ENCODE measurements at regions not wholly inside any gene's neighbourhood (a gene's known extent, or its start where the extent isn't known, plus 50 kb on each side); places are given as distances from the start of the nearest gene placed in this dataset.

DNA sequence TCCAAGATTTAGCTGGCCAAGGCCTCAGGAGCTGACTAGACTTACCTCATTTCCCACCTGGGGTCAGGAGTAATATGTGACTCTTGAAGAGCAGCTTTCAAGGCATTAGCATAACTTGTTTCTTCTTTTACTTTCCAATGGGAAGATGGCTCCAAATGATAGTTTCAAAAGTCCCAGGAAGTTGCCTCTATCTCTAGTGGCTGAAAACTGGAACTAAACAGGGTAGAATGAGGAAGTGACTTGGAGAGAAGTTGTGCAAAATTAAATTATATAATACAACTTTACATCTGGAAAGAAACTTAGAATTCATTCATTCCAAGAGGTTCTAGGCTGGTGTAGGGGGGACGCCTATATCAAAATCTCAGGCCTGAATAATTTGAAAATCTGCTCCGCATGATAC lies 250.1 kb upstream of the FMN2 start:
- in situ Hi-C loops (cut with HindIII; ENCODE audit: low pct_unique_long_range_greater_than_20kb, low sequenced_read_pairs) (no loop called here), intact Hi-C loops (cut with micrococcal nuclease; ENCODE audit: unreplicated experiment) (no loop called here)
- no peak for DNase-seq (ENCODE audit: low read depth, low spot score)
- no TSS peak for BruUV-seq (replicated peaks)
- Histone ChIP-seq H3K9me3 (ENCODE audit: control insufficient read depth, insufficient read depth, low read depth, low read length) (no peaks in the 10 kb centered on the region), H3K4me3 (ENCODE audit: low read depth in 2 of 2, low read length in 2 of 2) (no peak overlapping the region), H3K36me3 (ENCODE audit: control insufficient read depth, insufficient read depth, low read length) (no peaks in the 10 kb centered on the region), H3K4me1 (ENCODE audit: control insufficient read depth, insufficient read depth, low read length) (no peaks in the 10 kb centered on the region), H3K27me3 (ENCODE audit: control insufficient read depth, insufficient read depth, low read length) (no peaks in the 10 kb centered on the region), H3K27ac (ENCODE audit: low read length) (no peak overlapping the region)
- ChIA-PET CTCF (no interaction called here), POLR2A (no interaction called here)
- no peak for ATAC-seq
- TF ChIP-seq TCF7L2 (IDR thresholded peaks at IDR 0.05; ENCODE audit: low read depth, low read length) (no peak), POLR2AphosphoS5 (IDR thresholded peaks at IDR 0.05; ENCODE audit: low read depth, low read length) (no peak), SIN3A (IDR thresholded peaks at IDR 0.05; ENCODE audit: borderline replicate concordance, insufficient read depth, low read depth, low read length) (no peak)
- TF ChIP-seq, protein P1, sequence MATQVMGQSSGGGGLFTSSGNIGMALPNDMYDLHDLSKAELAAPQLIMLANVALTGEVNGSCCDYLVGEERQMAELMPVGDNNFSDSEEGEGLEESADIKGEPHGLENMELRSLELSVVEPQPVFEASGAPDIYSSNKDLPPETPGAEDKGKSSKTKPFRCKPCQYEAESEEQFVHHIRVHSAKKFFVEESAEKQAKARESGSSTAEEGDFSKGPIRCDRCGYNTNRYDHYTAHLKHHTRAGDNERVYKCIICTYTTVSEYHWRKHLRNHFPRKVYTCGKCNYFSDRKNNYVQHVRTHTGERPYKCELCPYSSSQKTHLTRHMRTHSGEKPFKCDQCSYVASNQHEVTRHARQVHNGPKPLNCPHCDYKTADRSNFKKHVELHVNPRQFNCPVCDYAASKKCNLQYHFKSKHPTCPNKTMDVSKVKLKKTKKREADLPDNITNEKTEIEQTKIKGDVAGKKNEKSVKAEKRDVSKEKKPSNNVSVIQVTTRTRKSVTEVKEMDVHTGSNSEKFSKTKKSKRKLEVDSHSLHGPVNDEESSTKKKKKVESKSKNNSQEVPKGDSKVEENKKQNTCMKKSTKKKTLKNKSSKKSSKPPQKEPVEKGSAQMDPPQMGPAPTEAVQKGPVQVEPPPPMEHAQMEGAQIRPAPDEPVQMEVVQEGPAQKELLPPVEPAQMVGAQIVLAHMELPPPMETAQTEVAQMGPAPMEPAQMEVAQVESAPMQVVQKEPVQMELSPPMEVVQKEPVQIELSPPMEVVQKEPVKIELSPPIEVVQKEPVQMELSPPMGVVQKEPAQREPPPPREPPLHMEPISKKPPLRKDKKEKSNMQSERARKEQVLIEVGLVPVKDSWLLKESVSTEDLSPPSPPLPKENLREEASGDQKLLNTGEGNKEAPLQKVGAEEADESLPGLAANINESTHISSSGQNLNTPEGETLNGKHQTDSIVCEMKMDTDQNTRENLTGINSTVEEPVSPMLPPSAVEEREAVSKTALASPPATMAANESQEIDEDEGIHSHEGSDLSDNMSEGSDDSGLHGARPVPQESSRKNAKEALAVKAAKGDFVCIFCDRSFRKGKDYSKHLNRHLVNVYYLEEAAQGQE (IDR thresholded peaks at IDR 0.05; ENCODE audit: insufficient read depth in 1 of 2, low read depth in 2 of 2, low read length in 1 of 2): no peak
- TF ChIP-seq, protein P2, sequence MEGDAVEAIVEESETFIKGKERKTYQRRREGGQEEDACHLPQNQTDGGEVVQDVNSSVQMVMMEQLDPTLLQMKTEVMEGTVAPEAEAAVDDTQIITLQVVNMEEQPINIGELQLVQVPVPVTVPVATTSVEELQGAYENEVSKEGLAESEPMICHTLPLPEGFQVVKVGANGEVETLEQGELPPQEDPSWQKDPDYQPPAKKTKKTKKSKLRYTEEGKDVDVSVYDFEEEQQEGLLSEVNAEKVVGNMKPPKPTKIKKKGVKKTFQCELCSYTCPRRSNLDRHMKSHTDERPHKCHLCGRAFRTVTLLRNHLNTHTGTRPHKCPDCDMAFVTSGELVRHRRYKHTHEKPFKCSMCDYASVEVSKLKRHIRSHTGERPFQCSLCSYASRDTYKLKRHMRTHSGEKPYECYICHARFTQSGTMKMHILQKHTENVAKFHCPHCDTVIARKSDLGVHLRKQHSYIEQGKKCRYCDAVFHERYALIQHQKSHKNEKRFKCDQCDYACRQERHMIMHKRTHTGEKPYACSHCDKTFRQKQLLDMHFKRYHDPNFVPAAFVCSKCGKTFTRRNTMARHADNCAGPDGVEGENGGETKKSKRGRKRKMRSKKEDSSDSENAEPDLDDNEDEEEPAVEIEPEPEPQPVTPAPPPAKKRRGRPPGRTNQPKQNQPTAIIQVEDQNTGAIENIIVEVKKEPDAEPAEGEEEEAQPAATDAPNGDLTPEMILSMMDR (IDR thresholded peaks at IDR 0.05): no peak

- CTCF ChIA-PET: no interaction called here
- no peak for ATAC-seq
- Histone ChIP-seq H3K27me3 (ENCODE audit: control insufficient read depth, insufficient read depth, low read length) (no peaks in the 10 kb centered on the region), H3K27ac (ENCODE audit: low read length) (no peak overlapping the region), H3K4me3 (ENCODE audit: low read depth in 2 of 2, low read length in 2 of 2) (no peak overlapping the region), H3K36me3 (ENCODE audit: control insufficient read depth, insufficient read depth, low read length) (no peaks in the 10 kb centered on the region), H3K4me1 (ENCODE audit: control insufficient read depth, insufficient read depth, low read length) (no peaks in the 10 kb centered on the region), H3K9me3 (ENCODE audit: control insufficient read depth, insufficient read depth, low read depth, low read length) (no peaks in the 10 kb centered on the region)
- POLR2A ChIA-PET: no interaction called here
- no peak for DNase-seq (ENCODE audit: low read depth, low spot score)
- intact Hi-C loops (cut with micrococcal nuclease; ENCODE audit: unreplicated experiment) (no loop called here), in situ Hi-C loops (cut with HindIII; ENCODE audit: low pct_unique_long_range_greater_than_20kb, low sequenced_read_pairs) (no loop called here)
- no TSS peak for BruUV-seq (replicated peaks)
- TF ChIP-seq SIN3A (IDR thresholded peaks at IDR 0.05; ENCODE audit: borderline replicate concordance, insufficient read depth, low read depth, low read length) (no peak), TCF7L2 (IDR thresholded peaks at IDR 0.05; ENCODE audit: low read depth, low read length) (no peak), POLR2AphosphoS5 (IDR thresholded peaks at IDR 0.05; ENCODE audit: low read depth, low read length) (no peak)
- TF ChIP-seq, protein P1 (IDR thresholded peaks at IDR 0.05; ENCODE audit: insufficient read depth in 1 of 2, low read depth in 2 of 2, low read length in 1 of 2): no peak
- TF ChIP-seq, protein P2 (IDR thresholded peaks at IDR 0.05): no peak
Measured at GRCh38 chr1:239843541-239843940, 248.1 kb upstream of the FMN2 start.
